ENCODE measurements at regions not wholly inside any gene's neighbourhood (a gene's known extent, or its start where the extent isn't known, plus 50 kb on each side); places are given as distances from the start of the nearest gene placed in this dataset.
A peak's percentile ranks its signal among the peaks of the same experiment; 100 is the strongest.

- Histone ChIP-seq H3K27ac (ENCODE audit: insufficient read depth, low read depth, low read length) (no peak overlapping the region), H3K9ac (replicated peaks; ENCODE audit: extremely low read depth, insufficient read depth, low read length) (no peak overlapping the region), H3K4me1 (ENCODE audit: control insufficient read depth, extremely low read depth, insufficient read depth, low read length) (no peaks in the 10 kb centered on the region), H3K4me2 (ENCODE audit: insufficient read depth, low read length) (no peak overlapping the region), H3K36me3 (ENCODE audit: control insufficient read depth in 2 of 2, extremely low read depth in 1 of 2, insufficient read depth in 2 of 2, low read length in 2 of 2) (no peaks in the 10 kb centered on the region), H4K20me1 (replicated peaks; ENCODE audit: control insufficient read depth, extremely low read depth, insufficient read depth, low read length) (no peaks in the 10 kb centered on the region), H3K79me2 (ENCODE audit: control insufficient read depth, insufficient read depth, low read length) (no peaks in the 10 kb centered on the region), H3K27me3 (ENCODE audit: control insufficient read depth in 2 of 2, insufficient read depth in 2 of 2, low read length in 2 of 2) (peaks cover 0 to 5% of the 10 kb centered on the region in 2 experiments), H3K4me3 (replicated peaks in 1 of 3; ENCODE audit: insufficient read depth in 1 of 3, low read depth in 1 of 3, low read length in 3 of 3) (no peak overlapping the region), H2AFZ (ENCODE audit: low read depth, low read length) (no peak overlapping the region), H3K9me3 (replicated peaks; ENCODE audit: control insufficient read depth, insufficient read depth, low read length) (no peaks in the 10 kb centered on the region), H3K9me1 (replicated peaks; ENCODE audit: control insufficient read depth, extremely low read depth, insufficient read depth, low read length) (no peaks in the 10 kb centered on the region)
- ChIA-PET CTCF (interaction anchor here (0.7 to 3.4 kb wide), 20 partner anchors 10 to 1104 kb away, joined by 3 to 35 read pairs (median 4); no protein-coding TSS in a partner anchor), POLR2A (no interaction called here)
- intact Hi-C loops (cut with micrococcal nuclease) = loop anchor here (1.0 to 5.0 kb wide), 2 partner anchors 431 to 1104 kb away; no protein-coding TSS in a partner anchor
- dilution Hi-C loops (cut with MboI; ENCODE audit: extremely low pct_ligation_motif_present, low sequenced_read_pairs) = no loop called here
- BruUV-seq (replicated peaks) = no TSS peak
- FAIRE-seq = peak; percentile 86
- TF ChIP-seq, protein P1, sequence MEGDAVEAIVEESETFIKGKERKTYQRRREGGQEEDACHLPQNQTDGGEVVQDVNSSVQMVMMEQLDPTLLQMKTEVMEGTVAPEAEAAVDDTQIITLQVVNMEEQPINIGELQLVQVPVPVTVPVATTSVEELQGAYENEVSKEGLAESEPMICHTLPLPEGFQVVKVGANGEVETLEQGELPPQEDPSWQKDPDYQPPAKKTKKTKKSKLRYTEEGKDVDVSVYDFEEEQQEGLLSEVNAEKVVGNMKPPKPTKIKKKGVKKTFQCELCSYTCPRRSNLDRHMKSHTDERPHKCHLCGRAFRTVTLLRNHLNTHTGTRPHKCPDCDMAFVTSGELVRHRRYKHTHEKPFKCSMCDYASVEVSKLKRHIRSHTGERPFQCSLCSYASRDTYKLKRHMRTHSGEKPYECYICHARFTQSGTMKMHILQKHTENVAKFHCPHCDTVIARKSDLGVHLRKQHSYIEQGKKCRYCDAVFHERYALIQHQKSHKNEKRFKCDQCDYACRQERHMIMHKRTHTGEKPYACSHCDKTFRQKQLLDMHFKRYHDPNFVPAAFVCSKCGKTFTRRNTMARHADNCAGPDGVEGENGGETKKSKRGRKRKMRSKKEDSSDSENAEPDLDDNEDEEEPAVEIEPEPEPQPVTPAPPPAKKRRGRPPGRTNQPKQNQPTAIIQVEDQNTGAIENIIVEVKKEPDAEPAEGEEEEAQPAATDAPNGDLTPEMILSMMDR (IDR thresholded peaks at IDR 0.05; ENCODE audit: extremely low read depth in 1 of 2, insufficient read depth in 1 of 2, low read depth in 1 of 2, low read length in 2 of 2) = peak; percentile 38 to 54
- no peak for TF ChIP-seq MYC (IDR thresholded peaks at IDR 0.05; ENCODE audit: low read depth, low read length)
- peak; percentile 18 for DNase-seq (ENCODE audit: low read depth, low spot score)
These were observed 126.6 kb downstream of the ASB9 start for GRCh38 chrX:15143050-15143824.

GRCh38 chrX:15142084-15142715 is 127.7 kb downstream of the ASB9 start:
- H3K27ac ChIP-seq (ENCODE audit: insufficient read depth, low read depth, low read length) = no peak overlapping the region
- no peak overlapping the region for H3K4me3 ChIP-seq (replicated peaks in 1 of 3; ENCODE audit: insufficient read depth in 1 of 3, low read depth in 1 of 3, low read length in 3 of 3)
- H3K36me3 ChIP-seq (ENCODE audit: control insufficient read depth in 2 of 2, extremely low read depth in 1 of 2, insufficient read depth in 2 of 2, low read length in 2 of 2) = no peaks in the 10 kb centered on the region
- H2AFZ ChIP-seq (ENCODE audit: low read depth, low read length) = no peak overlapping the region
- FAIRE-seq (no peak), DNase-seq (ENCODE audit: low read depth, low spot score) (no peak)
- H3K4me1 ChIP-seq (ENCODE audit: control insufficient read depth, extremely low read depth, insufficient read depth, low read length) = no peaks in the 10 kb centered on the region
- H3K4me2 ChIP-seq (ENCODE audit: insufficient read depth, low read length) = no peak overlapping the region
- H3K27me3 ChIP-seq (ENCODE audit: control insufficient read depth in 2 of 2, insufficient read depth in 2 of 2, low read length in 2 of 2) = peaks cover 0 to 5% of the 10 kb centered on the region in 2 experiments
- ChIA-PET CTCF (interaction anchor here (0.9 to 3.4 kb wide), 9 partner anchors 11 to 1103 kb away, joined by 3 to 35 read pairs (median 6); no protein-coding TSS in a partner anchor), POLR2A (no interaction called here)
- BruUV-seq (replicated peaks) = no TSS peak
- no peaks in the 10 kb centered on the region for H3K9me1 ChIP-seq (replicated peaks; ENCODE audit: control insufficient read depth, extremely low read depth, insufficient read depth, low read length)
- no peak overlapping the region for H3K9ac ChIP-seq (replicated peaks; ENCODE audit: extremely low read depth, insufficient read depth, low read length)
- intact Hi-C loops (cut with micrococcal nuclease) (loop anchor here (5.0 kb wide), 1 partner anchor 430 kb away; no protein-coding TSS in a partner anchor), dilution Hi-C loops (cut with MboI; ENCODE audit: extremely low pct_ligation_motif_present, low sequenced_read_pairs) (no loop called here)
- no peaks in the 10 kb centered on the region for H4K20me1 ChIP-seq (replicated peaks; ENCODE audit: control insufficient read depth, extremely low read depth, insufficient read depth, low read length)
- TF ChIP-seq JUN (IDR thresholded peaks at IDR 0.05; ENCODE audit: borderline replicate concordance, insufficient read depth, insufficient read length, low read depth) (no peak), POLR2AphosphoS5 (IDR thresholded peaks at IDR 0.05; ENCODE audit: insufficient read depth, low read depth, low read length) (no peak), MAX (IDR thresholded peaks at IDR 0.05; ENCODE audit: insufficient read depth, insufficient read length) (no peak), POLR2A (IDR thresholded peaks at IDR 0.05; ENCODE audit: low read depth, low read length) (no peak), MYC (IDR thresholded peaks at IDR 0.05; ENCODE audit: low read depth, low read length) (no peak)
- no peaks in the 10 kb centered on the region for H3K79me2 ChIP-seq (ENCODE audit: control insufficient read depth, insufficient read depth, low read length)
- no peaks in the 10 kb centered on the region for H3K9me3 ChIP-seq (replicated peaks; ENCODE audit: control insufficient read depth, insufficient read depth, low read length)
